ENCODE measurements at regions not wholly inside any gene's neighbourhood (a gene's known extent, or its start where the extent isn't known, plus 50 kb on each side); places are given as distances from the start of the nearest gene placed in this dataset.

- no peak for TF ChIP-seq CTCF (IDR thresholded peaks at IDR 0.05)
- no peak for TF ChIP-seq POLR2A (IDR thresholded peaks at IDR 0.05)
Measured at GRCh38 chr9:94033383-94033782, 50.9 kb upstream of the PTPDC1 start.

Measured in esophagus squamous epithelium (tissue), 4 donors.